Spleen (tissue), 11 donors: ENCODE measurements at regions not wholly inside any gene's neighbourhood (a gene's known extent, or its start where the extent isn't known, plus 50 kb on each side); places are given as distances from the start of the nearest gene placed in this dataset.

Experiments
- DNase-seq: peaks from one replicate; pipeline ENCODE4 v3.0.0-alpha.2; 2020
- H3K27ac ChIP-seq, 8 donors: fragments of 200-600 bp; sonication (generic) in 7 of 8; 1 replicate in 4 of 8; 2 replicates in 4 of 8; pipeline versions ENCODE4 v1.5.0 to v1.8.0; 2016 to 2021; ENCODE audit warnings: inconsistent platforms in 4 of 8, mild to moderate bottlenecking in 4 of 8, moderate library complexity in 1 of 8
- H3K27me3 ChIP-seq, 7 donors: fragments of 200-600 bp; sonication (generic) in 6 of 7; replicated peaks in 1 of 7; 1 replicate in 4 of 7; 2 replicates in 3 of 7; pipeline versions ENCODE4 v1.5.0 to v1.8.0; 2016 to 2021; ENCODE audit warnings: inconsistent platforms in 3 of 7, mild to moderate bottlenecking in 1 of 7
- H3K36me3 ChIP-seq, 6 donors: fragments of 200-600 bp; sonication (generic) in 5 of 6; 1 replicate in 4 of 6; 2 replicates in 2 of 6; pipeline versions ENCODE4 v1.5.0 to v1.8.0; 2016 to 2021; ENCODE audit warnings: inconsistent platforms in 2 of 6
- H3K4me1 ChIP-seq, 6 donors: fragments of 200-600 bp; sonication (generic) in 5 of 6; 1 replicate in 3 of 6; 2 replicates in 3 of 6; pipeline versions ENCODE4 v1.5.0 to v1.8.0; 2016 to 2021; ENCODE audit warnings: inconsistent platforms in 3 of 6
- H3K4me3 ChIP-seq, 8 donors: fragments of 200-600 bp; sonication (generic) in 7 of 8; 1 replicate in 4 of 8; 2 replicates in 4 of 8; pipeline versions ENCODE4 v1.5.0 to v1.8.0; 2016 to 2021; ENCODE audit warnings: inconsistent platforms in 4 of 8, mild to moderate bottlenecking in 4 of 8, moderate library complexity in 2 of 8
- H3K9me3 ChIP-seq, 8 donors: fragments of 200-600 bp; sonication (generic) in 7 of 8; 1 replicate in 4 of 8; 2 replicates in 4 of 8; pipeline versions ENCODE4 v1.5.0 to v1.8.0; 2016 to 2021; ENCODE audit warnings: inconsistent platforms in 4 of 8
- CTCF ChIP-seq, 11 experiments: fragments of 200-600 bp in 7 of 11; fragments of 450-650 bp in 4 of 11; sonication (generic) in 4 of 11; IDR thresholded peaks in 8 of 11; conservative IDR thresholded peaks in 3 of 11; 1 replicate in 7 of 11; 2 replicates in 4 of 11; pipeline versions ENCODE4 v1.4.0 to v1.8.0; 2016 to 2021; ENCODE audit warnings: antibody characterized with exemption in 11 of 11, inconsistent platforms in 4 of 11, mild to moderate bottlenecking in 1 of 11
- POLR2A ChIP-seq, 3 donors: fragments of 450-650 bp; IDR thresholded peaks; one replicate each; pipeline ENCODE4 v1.5.1; 2017; ENCODE audit warnings: antibody characterized with exemption in 3 of 3, mild to moderate bottlenecking in 1 of 3
- POLR2AphosphoS5 ChIP-seq, 3 donors: sonication (generic); formaldehyde crosslinking; IDR thresholded peaks; one replicate each; pipeline ENCODE4 v1.5.1; 2017; ENCODE audit warnings: antibody characterized with exemption in 3 of 3
- WGBS, 5 donors: extraction: QIAGEN DNeasy Blood & Tissue Kit in 3 of 5; methylation state at CpG; one replicate each; pipeline versions ENCODE4 v1.1.5 to v1.1.7; 2013 to 2018; 5-methylcytosine and 5-hydroxymethylcytosine counted together
- intact Hi-C: fragments of 100-400 bp; cut with DNase I; formaldehyde crosslinking; loops from one replicate; pipeline ENCODE4 v1.15.0; 2023; ENCODE audit warnings: low total_unique reads
- donor health status: healthy with polysubstance abuse.
- donor health status: DM: no; HTN: no; CAD: no; lungs with moderate emphysema.
- donor health status: DM: no; HTN: no; CAD: no.
- donor health status: Bipolar disorder and iron deficiency.
- donor health status: healthy.
- donor health status: DM: no; HTN: no; CAD: no.
- donor health status: DM: yes; HTN: yes; CAD: no.

GRCh38 chr6:97876711-97877110, 593.7 kb upstream of the MMS22L start:
- Histone ChIP-seq H3K4me1 (no peaks in the 10 kb centered on the region), H3K27ac (no peak overlapping the region), H3K9me3 (no peaks in the 10 kb centered on the region), H3K27me3 (no peaks in the 10 kb centered on the region), H3K36me3 (no peaks in the 10 kb centered on the region), H3K4me3 (no peak overlapping the region)
- WGBS, 5 donors: 77 to 92% (median 85%) methylated on average over 3 of the region's 3 CpGs
- no peak for TF ChIP-seq POLR2A (IDR thresholded peaks at IDR 0.05)
- DNase-seq: no peak
- intact Hi-C loops: no loop called here

- H3K27ac ChIP-seq: no peak overlapping the region
- TF ChIP-seq CTCF (IDR thresholded peaks at IDR 0.05 in 8 of 11, conservative IDR thresholded peaks at IDR 0.05 in 3 of 11) (no peak), POLR2A (IDR thresholded peaks at IDR 0.05) (no peak), POLR2AphosphoS5 (IDR thresholded peaks at IDR 0.05) (no peak)
- H3K9me3 ChIP-seq: no peaks in the 10 kb centered on the region
- intact Hi-C loops: no loop called here
- WGBS, 5 donors: 79 to 89% (median 86%) methylated on average over 3 of the region's 3 CpGs
- H3K4me1 ChIP-seq: no peaks in the 10 kb centered on the region
- H3K4me3 ChIP-seq: no peak overlapping the region
- DNase-seq: no peak
- no peaks in the 10 kb centered on the region for H3K36me3 ChIP-seq
- H3K27me3 ChIP-seq: no peaks in the 10 kb centered on the region
These were observed 599.7 kb upstream of the MMS22L start for GRCh38 chr6:97882755-97883154.

- DNase-seq: no peak
- intact Hi-C loops: no loop called here
- Histone ChIP-seq H3K36me3 (no peaks in the 10 kb centered on the region), H3K27me3 (no peaks in the 10 kb centered on the region), H3K4me3 (no peak overlapping the region), H3K9me3 (no peaks in the 10 kb centered on the region), H3K27ac (no peak overlapping the region), H3K4me1 (no peaks in the 10 kb centered on the region)
- TF ChIP-seq POLR2A (IDR thresholded peaks at IDR 0.05) (no peak), CTCF (IDR thresholded peaks at IDR 0.05 in 8 of 11, conservative IDR thresholded peaks at IDR 0.05 in 3 of 11) (no peak), POLR2AphosphoS5 (IDR thresholded peaks at IDR 0.05) (no peak)
- 77 to 84% (median 80%) methylated on average over 7 of the region's 7 CpGs for WGBS, 5 donors
These were observed 602.3 kb upstream of the MMS22L start for GRCh38 chr6:97885325-97885724.

GRCh38 chr6:97885828-97886227, 602.8 kb upstream of the MMS22L start:
- WGBS, 5 donors: 74 to 85% (median 82%) methylated on average over 4 of the region's 4 CpGs
- intact Hi-C loops: no loop called here
- DNase-seq: no peak
- Histone ChIP-seq H3K4me3 (no peak overlapping the region), H3K27ac (no peak overlapping the region), H3K36me3 (no peaks in the 10 kb centered on the region), H3K9me3 (no peaks in the 10 kb centered on the region), H3K4me1 (no peaks in the 10 kb centered on the region), H3K27me3 (no peaks in the 10 kb centered on the region)
- TF ChIP-seq POLR2A (IDR thresholded peaks at IDR 0.05) (no peak), POLR2AphosphoS5 (IDR thresholded peaks at IDR 0.05) (no peak), CTCF (IDR thresholded peaks at IDR 0.05 in 8 of 11, conservative IDR thresholded peaks at IDR 0.05 in 3 of 11) (no peak)

GRCh38 chr6:97901531-97901930, 618.5 kb upstream of the MMS22L start:
- Histone ChIP-seq H3K27me3 (no peaks in the 10 kb centered on the region), H3K4me3 (no peak overlapping the region), H3K27ac (no peak overlapping the region), H3K36me3 (no peaks in the 10 kb centered on the region), H3K9me3 (peaks cover 0 to 14% (median 0%) of the 10 kb centered on the region in 8 donors), H3K4me1 (no peaks in the 10 kb centered on the region)
- 84 to 95% (median 91%) methylated on average over 1 of the region's 1 CpG for WGBS, 5 donors
- intact Hi-C loops: no loop called here
- TF ChIP-seq POLR2A (IDR thresholded peaks at IDR 0.05): no peak
- DNase-seq: no peak
